ENCODE measurements at regions not wholly inside any gene's neighbourhood (a gene's known extent, or its start where the extent isn't known, plus 50 kb on each side); places are given as distances from the start of the nearest gene placed in this dataset.

GRCh38 chr6:103236923-103237322, 1622.8 kb downstream of the HACE1 start:
- H2BK12ac ChIP-seq (ENCODE audit: low read length in 2 of 2), result no peak overlapping the region
- H3K4ac ChIP-seq (ENCODE audit: low read depth in 1 of 2, low read length in 2 of 2), result no peak overlapping the region
- H3K9me3 ChIP-seq (ENCODE audit: control insufficient read depth, low read length), result no peaks in the 10 kb centered on the region
- H2AK5ac ChIP-seq (ENCODE audit: low read length, severe bottlenecking), result no peak overlapping the region
- H3K27me3 ChIP-seq (ENCODE audit: control insufficient read depth in 1 of 2, insufficient read depth in 1 of 2, low read length in 2 of 2), result no peaks in the 10 kb centered on the region
- no peaks in the 10 kb centered on the region for H3K36me3 ChIP-seq (ENCODE audit: control insufficient read depth in 1 of 2, insufficient read depth in 2 of 2, low read depth in 1 of 2, low read length in 2 of 2)
- no peak overlapping the region for H3K14ac ChIP-seq (ENCODE audit: low read length in 2 of 2)
- H3K23ac ChIP-seq (ENCODE audit: low read length in 2 of 2), result no peak overlapping the region
- H3K27ac ChIP-seq (ENCODE audit: low read length, poor library complexity, severe bottlenecking), result no peak overlapping the region
- no peak overlapping the region for H3K18ac ChIP-seq (ENCODE audit: low read depth in 1 of 2, low read length in 2 of 2)
- DNase-seq, result no peak
- H3K4me1 ChIP-seq (ENCODE audit: control insufficient read depth, insufficient read depth, low read depth, low read length), result no peaks in the 10 kb centered on the region
- no peak overlapping the region for H2BK15ac ChIP-seq (ENCODE audit: low read depth, poor library complexity, severe bottlenecking)
- H2BK120ac ChIP-seq (ENCODE audit: low read depth, low read length), result no peak overlapping the region
- H4K91ac ChIP-seq (ENCODE audit: low read length), result no peak overlapping the region
- no peak overlapping the region for H2BK5ac ChIP-seq (ENCODE audit: low read depth, low read length, poor library complexity, severe bottlenecking)
- H3K9ac ChIP-seq (ENCODE audit: low read length), result no peak overlapping the region
- no peak overlapping the region for H4K8ac ChIP-seq (ENCODE audit: low read length)
- no peak overlapping the region for H2AFZ ChIP-seq (ENCODE audit: low read depth, low read length)
- no peak overlapping the region for H3K4me3 ChIP-seq (ENCODE audit: insufficient read depth in 1 of 2, low read depth in 1 of 2, low read length in 2 of 2)
- no peak overlapping the region for H3K4me2 ChIP-seq (ENCODE audit: low read length, poor library complexity, severe bottlenecking)
- no peaks in the 10 kb centered on the region for H3K79me1 ChIP-seq (replicated peaks; ENCODE audit: low read length, poor library complexity, severe bottlenecking)

GRCh38 chr6:103231181-103231580, 1628.5 kb downstream of the HACE1 start:
- no peak overlapping the region for H2AFZ ChIP-seq (ENCODE audit: low read depth, low read length)
- peaks cover 11% of the 10 kb centered on the region for H3K9me3 ChIP-seq (ENCODE audit: control insufficient read depth, low read length)
- H3K36me3 ChIP-seq (ENCODE audit: control insufficient read depth in 1 of 2, insufficient read depth in 2 of 2, low read depth in 1 of 2, low read length in 2 of 2), result no peaks in the 10 kb centered on the region
- H3K9ac ChIP-seq (ENCODE audit: low read length), result no peak overlapping the region
- H3K27me3 ChIP-seq (ENCODE audit: control insufficient read depth in 1 of 2, insufficient read depth in 1 of 2, low read length in 2 of 2), result no peaks in the 10 kb centered on the region
- no peaks in the 10 kb centered on the region for H3K79me1 ChIP-seq (replicated peaks; ENCODE audit: low read length, poor library complexity, severe bottlenecking)
- no peak overlapping the region for H4K91ac ChIP-seq (ENCODE audit: low read length)
- no peak overlapping the region for H4K8ac ChIP-seq (ENCODE audit: low read length)
- H2BK15ac ChIP-seq (ENCODE audit: low read depth, poor library complexity, severe bottlenecking), result no peak overlapping the region
- H3K27ac ChIP-seq (ENCODE audit: low read length, poor library complexity, severe bottlenecking), result no peak overlapping the region
- H3K23ac ChIP-seq (ENCODE audit: low read length in 2 of 2), result no peak overlapping the region
- H2BK12ac ChIP-seq (ENCODE audit: low read length in 2 of 2), result no peak overlapping the region
- no peaks in the 10 kb centered on the region for H3K4me1 ChIP-seq (ENCODE audit: control insufficient read depth, insufficient read depth, low read depth, low read length)
- H3K14ac ChIP-seq (ENCODE audit: low read length in 2 of 2), result no peak overlapping the region
- no peak overlapping the region for H3K4me2 ChIP-seq (ENCODE audit: low read length, poor library complexity, severe bottlenecking)
- no peak for DNase-seq
- H3K4me3 ChIP-seq (ENCODE audit: insufficient read depth in 1 of 2, low read depth in 1 of 2, low read length in 2 of 2), result no peak overlapping the region
- no peak overlapping the region for H3K4ac ChIP-seq (ENCODE audit: low read depth in 1 of 2, low read length in 2 of 2)
- no peak overlapping the region for H2AK5ac ChIP-seq (ENCODE audit: low read length, severe bottlenecking)
- H2BK5ac ChIP-seq (ENCODE audit: low read depth, low read length, poor library complexity, severe bottlenecking), result no peak overlapping the region
- no peak overlapping the region for H3K18ac ChIP-seq (ENCODE audit: low read depth in 1 of 2, low read length in 2 of 2)
- no peak overlapping the region for H2BK120ac ChIP-seq (ENCODE audit: low read depth, low read length)

GRCh38 chr6:103215847-103216246, 1643.9 kb downstream of the HACE1 start:
- H2AK5ac ChIP-seq (ENCODE audit: low read length, severe bottlenecking), result no peak overlapping the region
- H2AFZ ChIP-seq (ENCODE audit: low read depth, low read length), result no peak overlapping the region
- H3K14ac ChIP-seq (ENCODE audit: low read length in 2 of 2), result no peak overlapping the region
- no peak overlapping the region for H2BK120ac ChIP-seq (ENCODE audit: low read depth, low read length)
- no peak overlapping the region for H4K91ac ChIP-seq (ENCODE audit: low read length)
- no peak overlapping the region for H3K4ac ChIP-seq (ENCODE audit: low read depth in 1 of 2, low read length in 2 of 2)
- no peaks in the 10 kb centered on the region for H3K36me3 ChIP-seq (ENCODE audit: control insufficient read depth in 1 of 2, insufficient read depth in 2 of 2, low read depth in 1 of 2, low read length in 2 of 2)
- no peak overlapping the region for H4K8ac ChIP-seq (ENCODE audit: low read length)
- H2BK5ac ChIP-seq (ENCODE audit: low read depth, low read length, poor library complexity, severe bottlenecking), result no peak overlapping the region
- H3K9me3 ChIP-seq (ENCODE audit: control insufficient read depth, low read length), result no peaks in the 10 kb centered on the region
- H3K4me2 ChIP-seq (ENCODE audit: low read length, poor library complexity, severe bottlenecking), result no peak overlapping the region
- H3K4me1 ChIP-seq (ENCODE audit: control insufficient read depth, insufficient read depth, low read depth, low read length), result no peaks in the 10 kb centered on the region
- H3K23ac ChIP-seq (ENCODE audit: low read length in 2 of 2), result no peak overlapping the region
- H3K27ac ChIP-seq (ENCODE audit: low read length, poor library complexity, severe bottlenecking), result no peak overlapping the region
- no peaks in the 10 kb centered on the region for H3K79me1 ChIP-seq (replicated peaks; ENCODE audit: low read length, poor library complexity, severe bottlenecking)
- peak; percentile 7 for DNase-seq
- no peak overlapping the region for H3K18ac ChIP-seq (ENCODE audit: low read depth in 1 of 2, low read length in 2 of 2)
- no peak overlapping the region for H2BK12ac ChIP-seq (ENCODE audit: low read length in 2 of 2)
- peak overlapping the region; percentile 17 for H3K9ac ChIP-seq (ENCODE audit: low read length)
- no peaks in the 10 kb centered on the region for H3K27me3 ChIP-seq (ENCODE audit: control insufficient read depth in 1 of 2, insufficient read depth in 1 of 2, low read length in 2 of 2)
- H3K4me3 ChIP-seq (ENCODE audit: insufficient read depth in 1 of 2, low read depth in 1 of 2, low read length in 2 of 2), result no peak overlapping the region
- no peak overlapping the region for H2BK15ac ChIP-seq (ENCODE audit: low read depth, poor library complexity, severe bottlenecking)

GRCh38 chr6:103210686-103211085, 1649.0 kb downstream of the HACE1 start:
- no peak overlapping the region for H3K4me3 ChIP-seq (ENCODE audit: insufficient read depth in 1 of 2, low read depth in 1 of 2, low read length in 2 of 2)
- no peak overlapping the region for H4K8ac ChIP-seq (ENCODE audit: low read length)
- H3K27me3 ChIP-seq (ENCODE audit: control insufficient read depth in 1 of 2, insufficient read depth in 1 of 2, low read length in 2 of 2), result no peaks in the 10 kb centered on the region
- no peak overlapping the region for H3K23ac ChIP-seq (ENCODE audit: low read length in 2 of 2)
- no peak overlapping the region for H2BK12ac ChIP-seq (ENCODE audit: low read length in 2 of 2)
- no peak overlapping the region for H2BK120ac ChIP-seq (ENCODE audit: low read depth, low read length)
- H2AFZ ChIP-seq (ENCODE audit: low read depth, low read length), result no peak overlapping the region
- H3K4me1 ChIP-seq (ENCODE audit: control insufficient read depth, insufficient read depth, low read depth, low read length), result no peaks in the 10 kb centered on the region
- no peaks in the 10 kb centered on the region for H3K9me3 ChIP-seq (ENCODE audit: control insufficient read depth, low read length)
- no peaks in the 10 kb centered on the region for H3K36me3 ChIP-seq (ENCODE audit: control insufficient read depth in 1 of 2, insufficient read depth in 2 of 2, low read depth in 1 of 2, low read length in 2 of 2)
- H3K4me2 ChIP-seq (ENCODE audit: low read length, poor library complexity, severe bottlenecking), result no peak overlapping the region
- H2AK5ac ChIP-seq (ENCODE audit: low read length, severe bottlenecking), result no peak overlapping the region
- H2BK5ac ChIP-seq (ENCODE audit: low read depth, low read length, poor library complexity, severe bottlenecking), result no peak overlapping the region
- no peak for DNase-seq
- WGBS, result no CpG with 5 or more reads among the region's 2 CpGs
- H2BK15ac ChIP-seq (ENCODE audit: low read depth, poor library complexity, severe bottlenecking), result no peak overlapping the region
- H3K14ac ChIP-seq (ENCODE audit: low read length in 2 of 2), result no peak overlapping the region
- H3K27ac ChIP-seq (ENCODE audit: low read length, poor library complexity, severe bottlenecking), result no peak overlapping the region
- H3K9ac ChIP-seq (ENCODE audit: low read length), result no peak overlapping the region
- H3K18ac ChIP-seq (ENCODE audit: low read depth in 1 of 2, low read length in 2 of 2), result no peak overlapping the region
- no peaks in the 10 kb centered on the region for H3K79me1 ChIP-seq (replicated peaks; ENCODE audit: low read length, poor library complexity, severe bottlenecking)
- H3K4ac ChIP-seq (ENCODE audit: low read depth in 1 of 2, low read length in 2 of 2), result no peak overlapping the region
- H4K91ac ChIP-seq (ENCODE audit: low read length), result no peak overlapping the region

Measured in mesenchymal stem cell (in vitro differentiated cells and primary cell).